SK-N-SH treated with all-trans-retinoic acid at 6 μM for 48 hours (cell line): ENCODE measurements at regions not wholly inside any gene's neighbourhood (a gene's known extent, or its start where the extent isn't known, plus 50 kb on each side); places are given as distances from the start of the nearest gene placed in this dataset.

Experiments
- OSR1 ChIP-seq: fragments of 250-450 bp; sonication (Bioruptor Pico); IDR thresholded peaks from 2 replicates; pipeline ENCODE4 v1.8.0; 2022; ENCODE audit warnings: moderate library complexity, mild to moderate bottlenecking, inconsistent platforms
- TOX ChIP-seq: fragments of 250-450 bp; sonication (Bioruptor Pico); IDR thresholded peaks from 2 replicates; pipeline ENCODE4 v1.8.0; 2021; ENCODE audit warnings: mild to moderate bottlenecking, moderate library complexity, borderline replicate concordance
- TSHZ2 ChIP-seq: fragments of 250-450 bp; sonication (Bioruptor Pico); IDR thresholded peaks from 2 replicates; pipeline ENCODE4 v1.5.0; 2020; ENCODE audit warnings: mild to moderate bottlenecking, moderate library complexity

DNA sequence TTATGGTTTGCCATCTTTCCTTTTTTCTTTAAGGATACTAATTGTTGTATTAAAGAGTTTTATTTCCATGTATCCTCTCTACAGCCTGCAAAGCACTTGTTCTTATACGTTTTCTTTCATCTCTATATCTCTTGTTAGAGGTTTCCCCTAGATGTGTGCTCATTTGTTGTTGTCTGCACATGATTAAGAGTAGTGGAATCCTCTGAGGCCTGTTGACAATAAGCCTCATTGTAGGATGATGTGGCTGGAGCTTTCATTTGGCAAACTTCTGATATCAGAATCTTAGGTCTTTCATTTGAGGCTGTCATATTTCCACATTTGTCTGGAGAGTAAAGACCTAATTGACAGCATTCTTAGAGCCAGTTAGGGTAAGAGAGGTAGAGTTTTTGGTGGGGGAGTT, 506.0 kb downstream of the DIPK2A start:
- TF ChIP-seq TSHZ2 (CRISPR knock-in tag) (no peak), OSR1 (no peak), TOX (CRISPR knock-in tag) (no peak)
